Hepatocyte (in vitro differentiated cells): ENCODE measurements at regions not wholly inside any gene's neighbourhood (a gene's known extent, or its start where the extent isn't known, plus 50 kb on each side); places are given as distances from the start of the nearest gene placed in this dataset.

Source experiments
- EZH2phosphoT487 ChIP-seq: fragments of 200-600 bp; sonication (generic); IDR thresholded peaks from one replicate; pipeline ENCODE4 v1.6.1; 2018; ENCODE audit warnings: antibody characterized with exemption, mild to moderate bottlenecking, low read depth, moderate library complexity; ENCODE audit not compliant: unreplicated experiment, severe bottlenecking
- TF ChIP-seq, protein P1 (sequence below): fragments of 200-600 bp; sonication (generic); IDR thresholded peaks from 2 replicates; pipeline ENCODE4 v1.5.1; 2016; ENCODE audit warnings: antibody characterized with exemption, mild to moderate bottlenecking; ENCODE audit not compliant: poor library complexity

GRCh38 chr10:89959433-89960110 lies 258.2 kb downstream of the KIF20B start:
- TF ChIP-seq, protein P1, sequence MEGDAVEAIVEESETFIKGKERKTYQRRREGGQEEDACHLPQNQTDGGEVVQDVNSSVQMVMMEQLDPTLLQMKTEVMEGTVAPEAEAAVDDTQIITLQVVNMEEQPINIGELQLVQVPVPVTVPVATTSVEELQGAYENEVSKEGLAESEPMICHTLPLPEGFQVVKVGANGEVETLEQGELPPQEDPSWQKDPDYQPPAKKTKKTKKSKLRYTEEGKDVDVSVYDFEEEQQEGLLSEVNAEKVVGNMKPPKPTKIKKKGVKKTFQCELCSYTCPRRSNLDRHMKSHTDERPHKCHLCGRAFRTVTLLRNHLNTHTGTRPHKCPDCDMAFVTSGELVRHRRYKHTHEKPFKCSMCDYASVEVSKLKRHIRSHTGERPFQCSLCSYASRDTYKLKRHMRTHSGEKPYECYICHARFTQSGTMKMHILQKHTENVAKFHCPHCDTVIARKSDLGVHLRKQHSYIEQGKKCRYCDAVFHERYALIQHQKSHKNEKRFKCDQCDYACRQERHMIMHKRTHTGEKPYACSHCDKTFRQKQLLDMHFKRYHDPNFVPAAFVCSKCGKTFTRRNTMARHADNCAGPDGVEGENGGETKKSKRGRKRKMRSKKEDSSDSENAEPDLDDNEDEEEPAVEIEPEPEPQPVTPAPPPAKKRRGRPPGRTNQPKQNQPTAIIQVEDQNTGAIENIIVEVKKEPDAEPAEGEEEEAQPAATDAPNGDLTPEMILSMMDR: no peak
- no peak for TF ChIP-seq EZH2phosphoT487
